ENCODE measurements at regions not wholly inside any gene's neighbourhood (a gene's known extent, or its start where the extent isn't known, plus 50 kb on each side); places are given as distances from the start of the nearest gene placed in this dataset.

DNA sequence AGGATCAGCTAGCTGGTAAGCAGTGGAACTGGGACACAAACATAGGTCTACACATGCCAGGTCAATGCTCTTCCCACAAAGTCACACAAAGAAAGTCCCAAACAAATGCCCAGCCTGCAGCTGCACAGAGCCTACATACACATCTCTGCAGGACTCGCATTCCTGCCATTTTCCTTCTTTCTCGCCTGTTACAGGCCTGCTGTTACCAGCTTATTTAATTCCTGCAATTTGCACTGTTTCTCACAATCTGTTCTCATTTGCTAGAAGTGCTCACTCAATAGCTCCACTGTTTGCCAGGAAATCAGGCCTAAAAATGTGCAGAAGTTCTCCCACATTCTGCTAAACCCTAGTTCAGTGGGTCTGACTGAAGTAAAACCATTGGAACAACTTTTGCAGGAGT, 362.6 kb upstream of the C1orf87 start:
- FAIRE-seq (no peak), DNase-seq (ENCODE audit: low read depth, low spot score) (no peak)
- H2AFZ ChIP-seq (ENCODE audit: control insufficient read depth, low read length), result no peak overlapping the region
- no peaks in the 10 kb centered on the region for H3K9me1 ChIP-seq (ENCODE audit: control insufficient read depth, extremely low read depth, insufficient read depth, low read length)
- no peaks in the 10 kb centered on the region for H3K36me3 ChIP-seq (ENCODE audit: control insufficient read depth in 2 of 2, extremely low read depth in 1 of 2, insufficient read depth in 2 of 2, low read length in 2 of 2)
- no peak overlapping the region for H3K9ac ChIP-seq (ENCODE audit: control insufficient read depth, extremely low read depth, insufficient read depth, low read length)
- no peaks in the 10 kb centered on the region for H3K27me3 ChIP-seq (ENCODE audit: control insufficient read depth, extremely low read depth, insufficient read depth, low read length)
- no peaks in the 10 kb centered on the region for H3K9me3 ChIP-seq (ENCODE audit: control insufficient read depth, low read depth, low read length)
- no peak overlapping the region for H3K4me2 ChIP-seq (ENCODE audit: control insufficient read depth, extremely low read depth, insufficient read depth, low read depth, low read length)
- no peaks in the 10 kb centered on the region for H3K4me1 ChIP-seq (ENCODE audit: control insufficient read depth, extremely low read depth, insufficient read depth, low read length)
- H4K20me1 ChIP-seq (ENCODE audit: control insufficient read depth, extremely low read depth, insufficient read depth, low read length), result no peaks in the 10 kb centered on the region
- no peak overlapping the region for H3K4me3 ChIP-seq (ENCODE audit: control insufficient read depth in 2 of 3, extremely low read depth in 1 of 3, insufficient read depth in 2 of 3, low read depth in 1 of 3, low read length in 3 of 3)
- no peak for TF ChIP-seq EZH2 (IDR thresholded peaks at IDR 0.05; ENCODE audit: low read length)
- TF ChIP-seq, protein P1, sequence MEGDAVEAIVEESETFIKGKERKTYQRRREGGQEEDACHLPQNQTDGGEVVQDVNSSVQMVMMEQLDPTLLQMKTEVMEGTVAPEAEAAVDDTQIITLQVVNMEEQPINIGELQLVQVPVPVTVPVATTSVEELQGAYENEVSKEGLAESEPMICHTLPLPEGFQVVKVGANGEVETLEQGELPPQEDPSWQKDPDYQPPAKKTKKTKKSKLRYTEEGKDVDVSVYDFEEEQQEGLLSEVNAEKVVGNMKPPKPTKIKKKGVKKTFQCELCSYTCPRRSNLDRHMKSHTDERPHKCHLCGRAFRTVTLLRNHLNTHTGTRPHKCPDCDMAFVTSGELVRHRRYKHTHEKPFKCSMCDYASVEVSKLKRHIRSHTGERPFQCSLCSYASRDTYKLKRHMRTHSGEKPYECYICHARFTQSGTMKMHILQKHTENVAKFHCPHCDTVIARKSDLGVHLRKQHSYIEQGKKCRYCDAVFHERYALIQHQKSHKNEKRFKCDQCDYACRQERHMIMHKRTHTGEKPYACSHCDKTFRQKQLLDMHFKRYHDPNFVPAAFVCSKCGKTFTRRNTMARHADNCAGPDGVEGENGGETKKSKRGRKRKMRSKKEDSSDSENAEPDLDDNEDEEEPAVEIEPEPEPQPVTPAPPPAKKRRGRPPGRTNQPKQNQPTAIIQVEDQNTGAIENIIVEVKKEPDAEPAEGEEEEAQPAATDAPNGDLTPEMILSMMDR (optimal IDR thresholded peaks at IDR 0.05 in 1 of 3, IDR thresholded peaks at IDR 0.05 in 1 of 3, conservative IDR thresholded peaks at IDR 0.05 in 1 of 3; ENCODE audit: extremely low read depth in 1 of 3, insufficient read depth in 2 of 3, low read length in 3 of 3), result no peak
- no peaks in the 10 kb centered on the region for H3K79me2 ChIP-seq (ENCODE audit: control insufficient read depth, insufficient read depth, low read length)
- no peak overlapping the region for H3K27ac ChIP-seq (ENCODE audit: control insufficient read depth, insufficient read depth, low read length)
- dilution Hi-C loops (cut with MboI; ENCODE audit: extremely low pct_ligation_motif_present, low sequenced_read_pairs), result no loop called here

DNA sequence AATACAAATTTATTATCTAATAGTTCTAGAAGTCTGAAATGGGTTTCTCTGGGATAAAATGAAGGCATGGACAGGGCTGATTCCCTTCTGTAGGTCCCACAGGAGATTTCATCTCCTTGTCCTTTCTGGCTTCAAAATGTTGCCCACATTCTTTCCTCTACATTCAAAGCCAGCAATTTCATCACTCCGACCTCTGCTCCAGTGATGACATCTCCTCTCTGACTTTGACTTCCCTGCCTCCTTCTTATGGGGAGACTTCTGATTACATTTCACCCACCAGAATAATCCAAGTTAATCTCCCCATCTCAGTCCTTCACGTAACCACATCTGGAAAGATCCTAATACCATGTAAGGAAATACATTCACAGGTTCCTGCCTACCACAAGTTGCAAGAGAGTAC, 358.0 kb upstream of the C1orf87 start:
- no peak for FAIRE-seq
- TF ChIP-seq, protein P1 (optimal IDR thresholded peaks at IDR 0.05 in 1 of 3, IDR thresholded peaks at IDR 0.05 in 1 of 3, conservative IDR thresholded peaks at IDR 0.05 in 1 of 3; ENCODE audit: extremely low read depth in 1 of 3, insufficient read depth in 2 of 3, low read length in 3 of 3), result no peak
- TF ChIP-seq EZH2 (IDR thresholded peaks at IDR 0.05; ENCODE audit: low read length), result no peak
- dilution Hi-C loops (cut with MboI; ENCODE audit: extremely low pct_ligation_motif_present, low sequenced_read_pairs), result no loop called here
- Histone ChIP-seq H3K36me3 (ENCODE audit: control insufficient read depth in 2 of 2, extremely low read depth in 1 of 2, insufficient read depth in 2 of 2, low read length in 2 of 2) (no peaks in the 10 kb centered on the region), H4K20me1 (ENCODE audit: control insufficient read depth, extremely low read depth, insufficient read depth, low read length) (no peaks in the 10 kb centered on the region), H2AFZ (ENCODE audit: control insufficient read depth, low read length) (no peak overlapping the region), H3K27me3 (ENCODE audit: control insufficient read depth, extremely low read depth, insufficient read depth, low read length) (no peaks in the 10 kb centered on the region), H3K27ac (ENCODE audit: control insufficient read depth, insufficient read depth, low read length) (no peak overlapping the region), H3K4me2 (ENCODE audit: control insufficient read depth, extremely low read depth, insufficient read depth, low read depth, low read length) (no peak overlapping the region), H3K4me1 (ENCODE audit: control insufficient read depth, extremely low read depth, insufficient read depth, low read length) (no peaks in the 10 kb centered on the region), H3K4me3 (ENCODE audit: control insufficient read depth in 2 of 3, extremely low read depth in 1 of 3, insufficient read depth in 2 of 3, low read depth in 1 of 3, low read length in 3 of 3) (no peak overlapping the region), H3K9me3 (ENCODE audit: control insufficient read depth, low read depth, low read length) (no peaks in the 10 kb centered on the region), H3K79me2 (ENCODE audit: control insufficient read depth, insufficient read depth, low read length) (no peaks in the 10 kb centered on the region), H3K9me1 (ENCODE audit: control insufficient read depth, extremely low read depth, insufficient read depth, low read length) (no peaks in the 10 kb centered on the region), H3K9ac (ENCODE audit: control insufficient read depth, extremely low read depth, insufficient read depth, low read length) (no peak overlapping the region)
- DNase-seq (ENCODE audit: low read depth, low spot score), result no peak

All from keratinocyte (primary cell).